ENCODE measurements at regions not wholly inside any gene's neighbourhood (a gene's known extent, or its start where the extent isn't known, plus 50 kb on each side); places are given as distances from the start of the nearest gene placed in this dataset.
A peak's percentile ranks its signal among the peaks of the same experiment; 100 is the strongest.

- Histone ChIP-seq H3K4me3 (no peak overlapping the region), H4K20me1 (replicated peaks; ENCODE audit: insufficient read depth) (no peaks in the 10 kb centered on the region), H3K27me3 (ENCODE audit: insufficient read depth) (no peaks in the 10 kb centered on the region), H2AFZ (peak overlapping the region; percentile 56), H3K4me1 (ENCODE audit: insufficient read depth) (peaks cover 11% of the 10 kb centered on the region; the same call in 1 of the 2 replicates), H3F3A (replicated peaks; ENCODE audit: low read depth) (no peaks in the 10 kb centered on the region), H3K36me3 (ENCODE audit: insufficient read depth) (no peaks in the 10 kb centered on the region), H3K9me2 (ENCODE audit: insufficient read depth) (no peaks in the 10 kb centered on the region), H3K4me2 (no peak overlapping the region), H3K79me2 (replicated peaks; ENCODE audit: insufficient read depth) (no peaks in the 10 kb centered on the region), H3K27ac (ENCODE audit: low read depth) (peak overlapping the region; percentile 2)
- peaks cover 13% of the 10 kb centered on the region for H3K9me3 Mint-ChIP-seq
- H3K36me3 Mint-ChIP-seq (ENCODE audit: low read depth) = no peaks in the 10 kb centered on the region
- TF ChIP-seq ETS1 (IDR thresholded peaks at IDR 0.05) (no peak), POLR2AphosphoS5 (IDR thresholded peaks at IDR 0.05; ENCODE audit: low read depth) (no peak)
- TF ChIP-seq, protein P1, sequence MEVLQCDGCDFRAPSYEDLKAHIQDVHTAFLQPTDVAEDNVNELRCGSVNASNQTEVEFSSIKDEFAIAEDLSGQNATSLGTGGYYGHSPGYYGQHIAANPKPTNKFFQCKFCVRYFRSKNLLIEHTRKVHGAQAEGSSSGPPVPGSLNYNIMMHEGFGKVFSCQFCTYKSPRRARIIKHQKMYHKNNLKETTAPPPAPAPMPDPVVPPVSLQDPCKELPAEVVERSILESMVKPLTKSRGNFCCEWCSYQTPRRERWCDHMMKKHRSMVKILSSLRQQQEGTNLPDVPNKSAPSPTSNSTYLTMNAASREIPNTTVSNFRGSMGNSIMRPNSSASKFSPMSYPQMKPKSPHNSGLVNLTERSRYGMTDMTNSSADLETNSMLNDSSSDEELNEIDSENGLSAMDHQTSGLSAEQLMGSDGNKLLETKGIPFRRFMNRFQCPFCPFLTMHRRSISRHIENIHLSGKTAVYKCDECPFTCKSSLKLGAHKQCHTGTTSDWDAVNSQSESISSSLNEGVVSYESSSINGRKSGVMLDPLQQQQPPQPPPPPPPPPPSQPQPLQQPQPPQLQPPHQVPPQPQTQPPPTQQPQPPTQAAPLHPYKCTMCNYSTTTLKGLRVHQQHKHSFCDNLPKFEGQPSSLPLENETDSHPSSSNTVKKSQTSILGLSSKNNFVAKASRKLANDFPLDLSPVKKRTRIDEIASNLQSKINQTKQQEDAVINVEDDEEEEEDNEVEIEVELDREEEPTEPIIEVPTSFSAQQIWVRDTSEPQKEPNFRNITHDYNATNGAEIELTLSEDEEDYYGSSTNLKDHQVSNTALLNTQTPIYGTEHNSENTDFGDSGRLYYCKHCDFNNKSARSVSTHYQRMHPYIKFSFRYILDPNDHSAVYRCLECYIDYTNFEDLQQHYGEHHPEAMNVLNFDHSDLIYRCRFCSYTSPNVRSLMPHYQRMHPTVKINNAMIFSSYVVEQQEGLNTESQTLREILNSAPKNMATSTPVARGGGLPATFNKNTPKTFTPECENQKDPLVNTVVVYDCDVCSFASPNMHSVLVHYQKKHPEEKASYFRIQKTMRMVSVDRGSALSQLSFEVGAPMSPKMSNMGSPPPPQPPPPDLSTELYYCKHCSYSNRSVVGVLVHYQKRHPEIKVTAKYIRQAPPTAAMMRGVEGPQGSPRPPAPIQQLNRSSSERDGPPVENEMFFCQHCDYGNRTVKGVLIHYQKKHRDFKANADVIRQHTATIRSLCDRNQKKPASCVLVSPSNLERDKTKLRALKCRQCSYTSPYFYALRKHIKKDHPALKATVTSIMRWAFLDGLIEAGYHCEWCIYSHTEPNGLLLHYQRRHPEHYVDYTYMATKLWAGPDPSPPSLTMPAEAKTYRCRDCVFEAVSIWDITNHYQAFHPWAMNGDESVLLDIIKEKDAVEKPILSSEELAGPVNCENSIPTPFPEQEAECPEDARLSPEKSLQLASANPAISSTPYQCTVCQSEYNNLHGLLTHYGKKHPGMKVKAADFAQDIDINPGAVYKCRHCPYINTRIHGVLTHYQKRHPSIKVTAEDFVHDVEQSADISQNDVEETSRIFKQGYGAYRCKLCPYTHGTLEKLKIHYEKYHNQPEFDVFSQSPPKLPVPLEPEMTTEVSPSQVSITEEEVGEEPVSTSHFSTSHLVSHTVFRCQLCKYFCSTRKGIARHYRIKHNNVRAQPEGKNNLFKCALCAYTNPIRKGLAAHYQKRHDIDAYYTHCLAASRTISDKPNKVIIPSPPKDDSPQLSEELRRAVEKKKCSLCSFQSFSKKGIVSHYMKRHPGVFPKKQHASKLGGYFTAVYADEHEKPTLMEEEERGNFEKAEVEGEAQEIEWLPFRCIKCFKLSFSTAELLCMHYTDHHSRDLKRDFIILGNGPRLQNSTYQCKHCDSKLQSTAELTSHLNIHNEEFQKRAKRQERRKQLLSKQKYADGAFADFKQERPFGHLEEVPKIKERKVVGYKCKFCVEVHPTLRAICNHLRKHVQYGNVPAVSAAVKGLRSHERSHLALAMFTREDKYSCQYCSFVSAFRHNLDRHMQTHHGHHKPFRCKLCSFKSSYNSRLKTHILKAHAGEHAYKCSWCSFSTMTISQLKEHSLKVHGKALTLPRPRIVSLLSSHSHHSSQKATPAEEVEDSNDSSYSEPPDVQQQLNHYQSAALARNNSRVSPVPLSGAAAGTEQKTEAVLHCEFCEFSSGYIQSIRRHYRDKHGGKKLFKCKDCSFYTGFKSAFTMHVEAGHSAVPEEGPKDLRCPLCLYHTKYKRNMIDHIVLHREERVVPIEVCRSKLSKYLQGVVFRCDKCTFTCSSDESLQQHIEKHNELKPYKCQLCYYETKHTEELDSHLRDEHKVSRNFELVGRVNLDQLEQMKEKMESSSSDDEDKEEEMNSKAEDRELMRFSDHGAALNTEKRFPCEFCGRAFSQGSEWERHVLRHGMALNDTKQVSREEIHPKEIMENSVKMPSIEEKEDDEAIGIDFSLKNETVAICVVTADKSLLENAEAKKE (CRISPR knock-in tag; IDR thresholded peaks at IDR 0.05) = peak; percentile 55; the same call in 1 of the 2 replicates
- no peak overlapping the region for H3K4me3 Mint-ChIP-seq
- ATAC-seq (peak; percentile 93), DNase-seq (ENCODE audit: low spot score) (peak; percentile 56)
- H3K27me3 Mint-ChIP-seq (ENCODE audit: insufficient read depth, low read depth, poor library complexity) = no peaks in the 10 kb centered on the region
- H3K27ac Mint-ChIP-seq = peak overlapping the region; percentile 79
- H3K4me1 Mint-ChIP-seq = peaks cover 19% of the 10 kb centered on the region
Observed at GRCh38 chr5:115685490-115685889, 59.7 kb upstream of the TMED7 start.

DNA sequence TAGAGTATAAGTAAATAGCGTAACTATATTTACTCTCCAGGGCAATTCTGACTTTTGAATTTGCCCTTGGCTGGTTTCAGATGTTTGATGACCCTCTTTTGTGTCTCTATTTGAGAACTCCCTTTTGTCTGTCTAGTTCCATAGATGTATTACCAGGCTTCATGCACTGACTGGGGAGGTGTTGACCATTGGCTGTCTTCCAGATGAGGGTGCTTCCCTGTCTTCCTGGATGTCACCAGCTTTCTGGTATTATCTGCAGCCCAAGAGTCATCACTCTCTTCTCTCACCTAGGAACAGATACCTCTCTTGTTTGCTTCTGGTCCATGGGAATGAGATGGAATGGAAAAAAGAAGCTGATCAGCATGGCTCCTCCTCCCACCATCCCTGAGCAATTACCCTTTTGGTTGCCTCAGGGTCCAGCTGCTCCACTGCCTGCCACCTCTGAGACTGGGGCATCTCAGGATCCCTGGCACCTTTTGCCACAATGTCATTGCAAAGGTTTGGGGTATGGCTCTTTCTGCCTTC lies 58.7 kb upstream of the TMED7 start:
- Histone ChIP-seq H3K36me3 (ENCODE audit: insufficient read depth) (no peaks in the 10 kb centered on the region), H3K4me1 (ENCODE audit: insufficient read depth) (peaks cover 11% of the 10 kb centered on the region; the same call in 1 of the 2 replicates), H2AFZ (peak overlapping the region; percentile 56), H3K79me2 (replicated peaks; ENCODE audit: insufficient read depth) (no peaks in the 10 kb centered on the region), H3K9me2 (ENCODE audit: insufficient read depth) (no peaks in the 10 kb centered on the region), H3K4me2 (no peak overlapping the region), H3K27ac (ENCODE audit: low read depth) (no peak overlapping the region), H3K27me3 (ENCODE audit: insufficient read depth) (no peaks in the 10 kb centered on the region), H3F3A (replicated peaks; ENCODE audit: low read depth) (no peaks in the 10 kb centered on the region), H3K4me3 (no peak overlapping the region), H4K20me1 (replicated peaks; ENCODE audit: insufficient read depth) (no peaks in the 10 kb centered on the region)
- H3K27ac Mint-ChIP-seq = no peak overlapping the region
- no peak overlapping the region for H3K4me3 Mint-ChIP-seq
- H3K27me3 Mint-ChIP-seq (ENCODE audit: insufficient read depth, low read depth, poor library complexity) = no peaks in the 10 kb centered on the region
- ATAC-seq (no peak), DNase-seq (ENCODE audit: low spot score) (no peak)
- H3K9me3 Mint-ChIP-seq = peaks cover 7% of the 10 kb centered on the region; the same call in 2 of the 3 replicates
- no peaks in the 10 kb centered on the region for H3K36me3 Mint-ChIP-seq (ENCODE audit: low read depth)
- H3K4me1 Mint-ChIP-seq = peaks cover 19% of the 10 kb centered on the region
- TF ChIP-seq, protein P2, sequence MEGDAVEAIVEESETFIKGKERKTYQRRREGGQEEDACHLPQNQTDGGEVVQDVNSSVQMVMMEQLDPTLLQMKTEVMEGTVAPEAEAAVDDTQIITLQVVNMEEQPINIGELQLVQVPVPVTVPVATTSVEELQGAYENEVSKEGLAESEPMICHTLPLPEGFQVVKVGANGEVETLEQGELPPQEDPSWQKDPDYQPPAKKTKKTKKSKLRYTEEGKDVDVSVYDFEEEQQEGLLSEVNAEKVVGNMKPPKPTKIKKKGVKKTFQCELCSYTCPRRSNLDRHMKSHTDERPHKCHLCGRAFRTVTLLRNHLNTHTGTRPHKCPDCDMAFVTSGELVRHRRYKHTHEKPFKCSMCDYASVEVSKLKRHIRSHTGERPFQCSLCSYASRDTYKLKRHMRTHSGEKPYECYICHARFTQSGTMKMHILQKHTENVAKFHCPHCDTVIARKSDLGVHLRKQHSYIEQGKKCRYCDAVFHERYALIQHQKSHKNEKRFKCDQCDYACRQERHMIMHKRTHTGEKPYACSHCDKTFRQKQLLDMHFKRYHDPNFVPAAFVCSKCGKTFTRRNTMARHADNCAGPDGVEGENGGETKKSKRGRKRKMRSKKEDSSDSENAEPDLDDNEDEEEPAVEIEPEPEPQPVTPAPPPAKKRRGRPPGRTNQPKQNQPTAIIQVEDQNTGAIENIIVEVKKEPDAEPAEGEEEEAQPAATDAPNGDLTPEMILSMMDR (conservative IDR thresholded peaks at IDR 0.05; ENCODE audit: low read depth in 2 of 2) = no peak
